Liver (tissue), 7 donors: ENCODE measurements at regions not wholly inside any gene's neighbourhood (a gene's known extent, or its start where the extent isn't known, plus 50 kb on each side); places are given as distances from the start of the nearest gene placed in this dataset.

Experiments
- DNase-seq: peaks from one replicate; pipeline ENCODE4 v3.0.0-alpha.2; 2017; ENCODE audit warnings: low spot score
- H3K27ac ChIP-seq, 2 donors: one replicate each; pipeline ENCODE4 v1.7.0; 2013; ENCODE audit warnings: inconsistent platforms in 2 of 2, low read length in 2 of 2, control low read depth in 1 of 2, low read depth in 1 of 2, mild to moderate bottlenecking in 1 of 2
- H3K27me3 ChIP-seq, 4 donors: one replicate each; pipeline versions ENCODE4 v1.6.1 to v1.7.0; 2013; ENCODE audit warnings: low read length in 3 of 4, inconsistent platforms in 1 of 4, mild to moderate bottlenecking in 1 of 4, moderate library complexity in 1 of 4; ENCODE audit not compliant: control insufficient read depth in 4 of 4, insufficient read depth in 4 of 4
- H3K36me3 ChIP-seq, 4 donors: one replicate each; pipeline versions ENCODE4 v1.6.1 to v1.7.0; 2013; ENCODE audit warnings: low read length in 3 of 4, mild to moderate bottlenecking in 3 of 4, low read depth in 1 of 4, moderate library complexity in 1 of 4; ENCODE audit not compliant: control insufficient read depth in 4 of 4, insufficient read depth in 3 of 4
- H3K4me1 ChIP-seq, 4 donors: one replicate each; pipeline versions ENCODE4 v1.6.1 to v1.7.0; 2013; ENCODE audit warnings: low read length in 3 of 4, mild to moderate bottlenecking in 3 of 4, moderate library complexity in 1 of 4; ENCODE audit not compliant: control insufficient read depth in 4 of 4, insufficient read depth in 4 of 4
- H3K4me3 ChIP-seq, 3 donors: one replicate each; pipeline versions ENCODE4 v1.6.1 to v1.7.0; 2013; ENCODE audit warnings: low read length in 3 of 3, control low read depth in 1 of 3, low read depth in 1 of 3, mild to moderate bottlenecking in 1 of 3
- H3K9ac ChIP-seq, 2 donors: one replicate each; pipeline ENCODE4 v1.7.0; 2013; ENCODE audit warnings: low read length in 2 of 2, mild to moderate bottlenecking in 2 of 2, moderate library complexity in 2 of 2, control low read depth in 1 of 2, low read depth in 1 of 2
- H3K9me3 ChIP-seq, 4 donors: one replicate each; pipeline versions ENCODE4 v1.6.1 to v1.7.0; 2013; ENCODE audit warnings: low read length in 3 of 4; ENCODE audit not compliant: control insufficient read depth in 4 of 4
- EGR1 ChIP-seq, 2 donors: IDR thresholded peaks; 2 replicates each; pipeline ENCODE4 v1.6.1; 2016 to 2018; ENCODE audit warnings: antibody characterized with exemption in 2 of 2, low read depth in 2 of 2
- FOXA2 ChIP-seq: IDR thresholded peaks from 2 replicates; pipeline ENCODE4 v1.6.1; 2016; ENCODE audit warnings: antibody characterized with exemption
- HNF4G ChIP-seq: IDR thresholded peaks from 2 replicates; pipeline ENCODE4 v1.6.1; 2016; ENCODE audit warnings: antibody characterized with exemption
- JUND ChIP-seq, 2 donors: IDR thresholded peaks; 2 replicates each; pipeline ENCODE4 v1.6.1; 2016; ENCODE audit warnings: antibody characterized with exemption in 2 of 2
- NR2F2 ChIP-seq: IDR thresholded peaks from 2 replicates; pipeline ENCODE4 v1.6.1; 2016; ENCODE audit warnings: antibody characterized with exemption
- RAD21 ChIP-seq, 2 donors: IDR thresholded peaks; 2 replicates each; pipeline ENCODE4 v1.6.1; 2016; ENCODE audit warnings: antibody characterized with exemption in 2 of 2, mild to moderate bottlenecking in 2 of 2
- RXRA ChIP-seq, 2 donors: IDR thresholded peaks; 2 replicates each; pipeline ENCODE4 v1.6.1; 2017 to 2018; ENCODE audit warnings: antibody characterized with exemption in 2 of 2, mild to moderate bottlenecking in 1 of 2
- SP1 ChIP-seq: IDR thresholded peaks from 2 replicates; pipeline ENCODE4 v1.6.1; 2018; ENCODE audit warnings: antibody characterized with exemption, mild to moderate bottlenecking
- YY1 ChIP-seq: IDR thresholded peaks from 2 replicates; pipeline ENCODE4 v1.6.1; 2016; ENCODE audit warnings: antibody characterized with exemption, mild to moderate bottlenecking
- WGBS: extraction: QIAGEN DNeasy Blood & Tissue Kit; methylation state at CpG from one replicate; pipeline ENCODE4 v1.1.7; 2013; 5-methylcytosine and 5-hydroxymethylcytosine counted together
- TF ChIP-seq, protein P1 (sequence below): IDR thresholded peaks from 2 replicates; pipeline ENCODE4 v1.6.1; 2016; ENCODE audit warnings: antibody characterized with exemption
- donor health status: healthy.
- donor health status: healthy.
- donor health status: healthy.
- donor health status: healthy.

- peaks cover 0 to 2% (median 0%) of the 10 kb centered on the region in 4 donors for H3K4me1 ChIP-seq
- H3K27me3 ChIP-seq, result no peaks in the 10 kb centered on the region
- no peak overlapping the region for H3K9ac ChIP-seq
- H3K9me3 ChIP-seq, result no peaks in the 10 kb centered on the region
- WGBS, result 84% methylated on average over 22 of the region's 22 CpGs
- TF ChIP-seq, protein P1, sequence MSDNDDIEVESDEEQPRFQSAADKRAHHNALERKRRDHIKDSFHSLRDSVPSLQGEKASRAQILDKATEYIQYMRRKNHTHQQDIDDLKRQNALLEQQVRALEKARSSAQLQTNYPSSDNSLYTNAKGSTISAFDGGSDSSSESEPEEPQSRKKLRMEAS, result no peak
- TF ChIP-seq SP1, result no peak
- TF ChIP-seq FOXA2, result no peak
- no peaks in the 10 kb centered on the region for H3K36me3 ChIP-seq
- no peak overlapping the region for H3K27ac ChIP-seq
- no peak for DNase-seq
- H3K4me3 ChIP-seq, result no peak overlapping the region
Observed at GRCh38 chr16:88328313-88328980, 54.3 kb upstream of the ZNF469 start.

GRCh38 chr16:88329726-88330700, 52.7 kb upstream of the ZNF469 start:
- 84% methylated on average over 25 of the region's 25 CpGs for WGBS
- no peak for DNase-seq
- TF ChIP-seq EGR1 (IDR thresholded peaks at IDR 0.05; ENCODE audit: low read depth in 2 of 2), result no peak
- H3K27ac ChIP-seq, result no peak overlapping the region
- H3K27me3 ChIP-seq, result no peaks in the 10 kb centered on the region
- no peak overlapping the region for H3K4me3 ChIP-seq
- no peaks in the 10 kb centered on the region for H3K9me3 ChIP-seq
- H3K4me1 ChIP-seq, result peaks cover 0 to 2% (median 0%) of the 10 kb centered on the region in 4 donors
- H3K9ac ChIP-seq, result no peak overlapping the region
- H3K36me3 ChIP-seq, result no peaks in the 10 kb centered on the region

DNA sequence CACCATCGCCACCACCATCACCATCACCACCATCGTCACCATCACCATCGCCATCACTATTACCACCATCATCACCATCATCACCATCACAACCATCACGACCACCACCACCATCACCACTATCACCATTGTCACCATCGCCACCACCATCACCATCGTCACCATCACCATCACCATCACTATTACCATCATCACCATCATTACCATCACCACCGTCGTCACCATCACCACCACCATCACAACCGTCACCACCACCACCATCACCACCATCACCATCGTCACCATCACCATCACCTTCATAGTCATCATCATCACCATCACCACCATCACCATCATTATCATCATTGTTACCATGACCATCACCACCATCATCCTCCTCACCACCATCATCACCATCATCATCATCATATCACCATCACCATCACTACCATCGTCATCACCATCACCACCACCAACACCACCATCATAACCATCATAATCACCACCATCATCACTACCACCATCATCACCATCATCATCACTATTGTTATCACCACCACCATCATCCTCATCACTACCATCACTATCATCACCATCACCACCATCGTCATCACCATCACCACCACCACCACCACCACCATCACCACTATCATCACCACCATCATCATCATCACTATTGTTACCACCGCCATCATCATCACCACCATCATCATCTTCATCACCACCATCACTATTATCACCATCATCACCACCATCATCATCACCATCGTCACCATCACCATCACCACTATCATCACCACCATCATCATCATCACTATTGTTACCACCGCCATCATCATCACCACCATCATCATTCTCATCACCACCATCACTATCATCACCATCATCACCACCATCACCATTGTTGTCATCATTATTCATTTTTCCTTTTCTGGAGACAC, 51.5 kb upstream of the ZNF469 start:
- WGBS, result 92% methylated on average over 15 of the region's 15 CpGs
- Histone ChIP-seq H3K9me3 (no peaks in the 10 kb centered on the region), H3K4me3 (no peak overlapping the region), H3K36me3 (no peaks in the 10 kb centered on the region), H3K27ac (no peak overlapping the region), H3K9ac (no peak overlapping the region), H3K27me3 (no peaks in the 10 kb centered on the region), H3K4me1 (peaks cover 0 to 2% (median 0%) of the 10 kb centered on the region in 4 donors)
- DNase-seq, result no peak
- TF ChIP-seq RAD21 (IDR thresholded peaks at IDR 0.05) (no peak), NR2F2 (no peak), RXRA (IDR thresholded peaks at IDR 0.05) (no peak), JUND (IDR thresholded peaks at IDR 0.05) (no peak), HNF4G (no peak), YY1 (no peak)
- TF ChIP-seq, protein P1, result no peak
